Astrocyte (in vitro differentiated cells and primary cell): ENCODE measurements at regions not wholly inside any gene's neighbourhood (a gene's known extent, or its start where the extent isn't known, plus 50 kb on each side); places are given as distances from the start of the nearest gene placed in this dataset.

ENCODE experiments used
- DNase-seq: peaks from one replicate; pipeline ENCODE4 v3.0.0-alpha.2; 2010; ENCODE audit warnings: low read depth
- FAIRE-seq: peaks from 2 replicates; lab custom pipeline; 2011; peaks lifted over from hg19 to GRCh38; lab: Jason Lieb, UNC
- H2AFZ ChIP-seq: 2 replicates; pipeline ENCODE4 v1.6.0; 2012; ENCODE audit warnings: low read depth, low read length, inconsistent platforms
- H3K27ac ChIP-seq: 2 replicates; pipeline ENCODE4 v1.5.1; 2011; ENCODE audit warnings: low read depth, low read length, inconsistent platforms
- H3K27me3 ChIP-seq: 2 replicates; pipeline ENCODE4 v1.6.0; 2011; ENCODE audit warnings: low read length, inconsistent platforms; ENCODE audit not compliant: insufficient read depth
- H3K36me3 ChIP-seq: 2 replicates; pipeline ENCODE4 v1.5.1; 2011; ENCODE audit warnings: low read length, inconsistent platforms; ENCODE audit not compliant: insufficient read depth
- H3K4me1 ChIP-seq: 2 replicates; pipeline ENCODE4 v1.5.1; 2011; ENCODE audit warnings: low read length, inconsistent platforms; ENCODE audit not compliant: insufficient read depth
- H3K4me2 ChIP-seq: 2 replicates; pipeline ENCODE4 v1.6.0; 2012; ENCODE audit warnings: low read length, inconsistent platforms
- H3K4me3 ChIP-seq: 2 replicates; pipeline ENCODE4 v1.5.1; 2011; ENCODE audit warnings: low read depth, mild to moderate bottlenecking, low read length, inconsistent platforms; ENCODE audit not compliant: insufficient read depth
- H3K79me2 ChIP-seq: 2 replicates; pipeline ENCODE4 v1.6.0; 2012; ENCODE audit warnings: mild to moderate bottlenecking, low read length, inconsistent platforms; ENCODE audit not compliant: insufficient read depth
- H3K9ac ChIP-seq: 2 replicates; pipeline ENCODE4 v1.6.0; 2012; ENCODE audit warnings: mild to moderate bottlenecking, low read length, inconsistent platforms
- H3K9me3 ChIP-seq: 2 replicates; pipeline ENCODE4 v1.5.1; 2012; ENCODE audit warnings: low read depth, mild to moderate bottlenecking, low read length, inconsistent platforms; ENCODE audit not compliant: insufficient read depth
- H4K20me1 ChIP-seq: 2 replicates; pipeline ENCODE4 v1.6.0; 2012; ENCODE audit warnings: low read length, inconsistent platforms; ENCODE audit not compliant: insufficient read depth
- H3K27ac Mint-ChIP-seq: one replicate; pipeline ENCODE4 v1.8.0; 2021; ENCODE audit warnings: mild to moderate bottlenecking, mixed read lengths; ENCODE audit not compliant: unreplicated experiment
- H3K27me3 Mint-ChIP-seq: one replicate; pipeline ENCODE4 v1.8.0; 2021; ENCODE audit warnings: low read depth, mixed read lengths; ENCODE audit not compliant: unreplicated experiment
- H3K36me3 Mint-ChIP-seq: one replicate; pipeline ENCODE4 v1.8.0; 2021; ENCODE audit warnings: low read depth, mixed read lengths; ENCODE audit not compliant: unreplicated experiment
- H3K4me1 Mint-ChIP-seq: one replicate; pipeline ENCODE4 v1.8.0; 2021; ENCODE audit warnings: low read depth, mixed read lengths; ENCODE audit not compliant: unreplicated experiment
- H3K4me3 Mint-ChIP-seq: one replicate; pipeline ENCODE4 v1.8.0; 2021; ENCODE audit warnings: mild to moderate bottlenecking, moderate library complexity, mixed read lengths; ENCODE audit not compliant: unreplicated experiment
- H3K9me3 Mint-ChIP-seq: one replicate; pipeline ENCODE4 v1.8.0; 2021; ENCODE audit warnings: mild to moderate bottlenecking, mixed read lengths; ENCODE audit not compliant: unreplicated experiment
- CTCF ChIP-seq: IDR thresholded peaks from 2 replicates; pipeline ENCODE4 v1.5.1; 2011; ENCODE audit warnings: low read depth, mild to moderate bottlenecking, inconsistent platforms, low read length, moderate library complexity; ENCODE audit not compliant: insufficient read depth
- EZH2 ChIP-seq: IDR thresholded peaks from 2 replicates; pipeline ENCODE4 v1.6.1; 2012; ENCODE audit warnings: mild to moderate bottlenecking, low read length, inconsistent platforms; ENCODE audit not compliant: insufficient read depth

DNA sequence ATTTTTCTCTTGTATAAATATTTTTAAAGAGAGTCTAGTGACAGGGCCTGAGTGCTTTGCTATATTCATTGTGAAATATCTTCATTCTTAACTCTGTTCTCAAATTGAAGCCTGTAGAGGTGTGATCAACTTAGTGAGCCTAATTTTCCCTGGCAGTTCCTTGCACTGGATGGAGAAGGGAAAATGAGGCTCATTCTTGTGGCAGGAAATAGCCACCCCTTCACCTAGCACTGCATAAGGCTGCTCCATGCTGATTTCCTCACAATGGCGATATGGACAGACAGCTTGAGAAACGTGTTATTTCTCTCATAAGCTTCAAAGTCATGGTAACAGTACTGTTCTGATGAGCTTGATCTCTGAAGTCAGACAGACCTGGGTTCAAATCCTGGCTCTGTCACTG is 146.2 kb downstream of the AKAP11 start:
- DNase-seq: no peak
- Histone ChIP-seq H3K4me3 (no peak overlapping the region), H3K79me2 (no peaks in the 10 kb centered on the region), H3K36me3 (no peaks in the 10 kb centered on the region), H2AFZ (no peak overlapping the region), H4K20me1 (no peaks in the 10 kb centered on the region), H3K9ac (no peak overlapping the region), H3K4me1 (no peaks in the 10 kb centered on the region), H3K9me3 (no peaks in the 10 kb centered on the region), H3K27ac (no peak overlapping the region), H3K27me3 (no peaks in the 10 kb centered on the region), H3K4me2 (no peak overlapping the region)
- Mint-ChIP-seq H3K36me3 (no peaks in the 10 kb centered on the region), H3K4me3 (no peak overlapping the region), H3K27me3 (peaks cover 8% of the 10 kb centered on the region), H3K27ac (no peak overlapping the region), H3K4me1 (no peaks in the 10 kb centered on the region), H3K9me3 (no peaks in the 10 kb centered on the region)
- TF ChIP-seq CTCF: no peak
- no peak for TF ChIP-seq EZH2
- no peak for FAIRE-seq

- H3K27me3 ChIP-seq: no peaks in the 10 kb centered on the region
- H3K9me3 ChIP-seq: no peaks in the 10 kb centered on the region
- Mint-ChIP-seq H3K27ac (no peak overlapping the region), H3K27me3 (peaks cover 8% of the 10 kb centered on the region), H3K9me3 (peaks cover 3% of the 10 kb centered on the region), H3K4me1 (no peaks in the 10 kb centered on the region), H3K36me3 (no peaks in the 10 kb centered on the region), H3K4me3 (no peak overlapping the region)
- no peaks in the 10 kb centered on the region for H4K20me1 ChIP-seq
- DNase-seq (no peak), FAIRE-seq (no peak)
- H3K4me1 ChIP-seq: no peaks in the 10 kb centered on the region
- H3K36me3 ChIP-seq: no peaks in the 10 kb centered on the region
- no peaks in the 10 kb centered on the region for H3K79me2 ChIP-seq
- H2AFZ ChIP-seq: no peak overlapping the region
- no peak overlapping the region for H3K9ac ChIP-seq
- no peak overlapping the region for H3K4me3 ChIP-seq
- no peak overlapping the region for H3K4me2 ChIP-seq
- no peak overlapping the region for H3K27ac ChIP-seq
- TF ChIP-seq EZH2: no peak
- TF ChIP-seq CTCF: no peak
These were observed 148.4 kb downstream of the AKAP11 start for GRCh38 chr13:42420304-42420703.

DNA sequence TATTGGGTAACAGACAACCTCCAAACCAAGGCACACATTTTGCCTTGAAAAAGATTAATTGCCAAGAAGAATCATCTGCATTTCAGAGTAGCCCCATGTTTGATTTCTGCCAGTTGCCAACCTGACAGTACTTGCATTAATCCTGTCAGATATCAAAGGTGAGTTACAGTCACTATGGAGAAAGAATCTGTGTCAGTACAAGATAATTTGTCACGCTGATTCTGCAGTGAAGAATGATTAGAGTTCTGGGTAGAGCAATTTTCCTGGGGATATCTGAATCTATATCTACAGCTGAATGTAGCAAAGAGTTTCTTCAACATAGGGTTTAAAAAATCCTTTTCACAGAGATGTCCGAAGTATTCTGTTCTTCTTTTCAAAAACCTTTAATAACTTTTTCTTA is 150.7 kb downstream of the AKAP11 start:
- Histone ChIP-seq H3K4me3 (no peak overlapping the region), H3K36me3 (no peaks in the 10 kb centered on the region), H3K27ac (no peak overlapping the region), H4K20me1 (no peaks in the 10 kb centered on the region), H3K4me1 (no peaks in the 10 kb centered on the region), H3K9me3 (no peaks in the 10 kb centered on the region), H3K27me3 (no peaks in the 10 kb centered on the region), H3K79me2 (no peaks in the 10 kb centered on the region), H3K9ac (no peak overlapping the region), H2AFZ (no peak overlapping the region), H3K4me2 (no peak overlapping the region)
- Mint-ChIP-seq H3K36me3 (no peaks in the 10 kb centered on the region), H3K4me3 (no peak overlapping the region), H3K27me3 (peaks cover 8% of the 10 kb centered on the region), H3K27ac (no peak overlapping the region), H3K9me3 (peaks cover 3% of the 10 kb centered on the region), H3K4me1 (no peaks in the 10 kb centered on the region)
- no peak for TF ChIP-seq EZH2
- no peak for FAIRE-seq
- no peak for DNase-seq
